SK-N-MC (cell line): ENCODE measurements at regions not wholly inside any gene's neighbourhood (a gene's known extent, or its start where the extent isn't known, plus 50 kb on each side); places are given as distances from the start of the nearest gene placed in this dataset.

Experiments
- EZH2 ChIP-seq: fragments of 200-600 bp; sonication (generic); IDR thresholded peaks from one replicate; pipeline ENCODE4 v1.6.1; 2017; ENCODE audit warnings: antibody characterized with exemption
- FOXP2 ChIP-seq: optimal IDR thresholded peaks from 2 replicates; pipeline ENCODE3; 2011; ENCODE audit warnings: mild to moderate bottlenecking, moderate library complexity; ENCODE audit not compliant: insufficient read depth; ENCODE audit errors: extremely low read length, control extremely low read depth
- POLR2AphosphoS5 ChIP-seq: IDR thresholded peaks from 2 replicates; pipeline ENCODE4 v1.6.1; 2012; ENCODE audit warnings: mild to moderate bottlenecking, low read depth, low read length, borderline replicate concordance

DNA sequence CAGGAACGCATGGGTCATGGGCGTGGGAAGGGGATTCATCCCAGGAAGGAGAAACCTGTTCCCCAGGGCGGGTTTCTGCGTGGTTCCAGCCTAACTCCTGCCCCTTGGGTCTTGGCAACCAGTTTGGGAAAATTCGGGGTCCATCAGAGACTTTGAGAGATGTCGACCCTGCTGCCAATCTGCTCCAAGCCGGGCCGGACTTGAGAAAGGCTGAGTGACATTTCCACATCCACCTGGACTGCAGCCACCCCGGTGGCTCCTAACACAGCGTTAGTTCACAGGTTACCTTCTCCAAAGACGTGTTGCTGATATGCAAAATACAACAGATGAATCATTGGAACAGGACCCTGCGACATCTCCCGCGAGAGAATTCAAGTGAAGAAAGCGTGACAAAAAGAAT lies 627.2 kb downstream of the IRX1 start:
- TF ChIP-seq EZH2 (no peak), POLR2AphosphoS5 (no peak), FOXP2 (no peak)
